Testis (tissue), 2 donors: ENCODE measurements at regions not wholly inside any gene's neighbourhood (a gene's known extent, or its start where the extent isn't known, plus 50 kb on each side); places are given as distances from the start of the nearest gene placed in this dataset.

ENCODE experiments used
- DNase-seq: peaks from one replicate; pipeline ENCODE4 v3.0.0-alpha.2; 2019
- H3K27ac ChIP-seq, 2 donors: fragments of 200-600 bp; sonication (generic); one replicate each; pipeline ENCODE4 v1.5.1; 2019
- H3K27me3 ChIP-seq: fragments of 200-600 bp; sonication (generic); one replicate; pipeline ENCODE4 v1.5.1; 2019
- H3K36me3 ChIP-seq: fragments of 200-600 bp; sonication (generic); one replicate; pipeline ENCODE4 v1.5.1; 2017; ENCODE audit warnings: low read depth; ENCODE audit errors: missing control alignments
- H3K4me1 ChIP-seq: fragments of 200-600 bp; sonication (generic); one replicate; pipeline ENCODE4 v1.5.1; 2019
- H3K4me3 ChIP-seq, 2 donors: fragments of 200-600 bp; sonication (generic); one replicate each; pipeline ENCODE4 v1.5.1; 2017 to 2019
- H3K9me3 ChIP-seq: fragments of 200-600 bp; sonication (generic); one replicate; pipeline ENCODE4 v1.5.1; 2017
- CTCF ChIP-seq, 3 experiments: fragments of 450-650 bp in 2 of 3; fragments of 200-600 bp in 1 of 3; sonication (generic) in 1 of 3; IDR thresholded peaks; one replicate each; pipeline ENCODE4 v1.5.1; 2016 to 2019; ENCODE audit warnings: antibody characterized with exemption in 3 of 3, mild to moderate bottlenecking in 2 of 3, moderate library complexity in 1 of 3
- POLR2A ChIP-seq: fragments of 450-650 bp; IDR thresholded peaks from one replicate; pipeline ENCODE4 v1.6.1; 2017; ENCODE audit warnings: antibody characterized with exemption, mild to moderate bottlenecking, moderate library complexity
- whole genome bisulfite sequencing, 2 donors: methylation state at CpG; one replicate each; pipeline ENCODE4 v1.1.5; 2018; 5-methylcytosine and 5-hydroxymethylcytosine counted together
- intact Hi-C: fragments of 100-400 bp; cut with DNase I; formaldehyde crosslinking; loops from one replicate; pipeline ENCODE4 v1.15.1; 2023; ENCODE audit warnings: low total_unique reads

GRCh38 chr5:4335078-4335477, 739.4 kb downstream of the IRX1 start:
- TF ChIP-seq CTCF (IDR thresholded peaks at IDR 0.05) (no peak), POLR2A (no peak)
- H3K27ac ChIP-seq, result no peak overlapping the region
- no peaks in the 10 kb centered on the region for H3K9me3 ChIP-seq
- intact Hi-C loops, result no loop called here
- 54 to 67% methylated on average over 2 of the region's 2 CpGs for WGBS, 2 donors
- no peak overlapping the region for H3K4me3 ChIP-seq
- DNase-seq, result no peak
- H3K36me3 ChIP-seq, result no peaks in the 10 kb centered on the region
- no peaks in the 10 kb centered on the region for H3K4me1 ChIP-seq
- no peaks in the 10 kb centered on the region for H3K27me3 ChIP-seq

GRCh38 chr5:4337519-4337918, 741.9 kb downstream of the IRX1 start:
- Histone ChIP-seq H3K4me1 (no peaks in the 10 kb centered on the region), H3K9me3 (no peaks in the 10 kb centered on the region), H3K4me3 (no peak overlapping the region), H3K27ac (no peak overlapping the region), H3K27me3 (no peaks in the 10 kb centered on the region), H3K36me3 (no peaks in the 10 kb centered on the region)
- 71 to 84% methylated on average over 3 of the region's 3 CpGs for WGBS, 2 donors
- intact Hi-C loops, result no loop called here
- TF ChIP-seq CTCF (IDR thresholded peaks at IDR 0.05), result no peak
- TF ChIP-seq POLR2A, result no peak
- no peak for DNase-seq

GRCh38 chr5:4339949-4340348, 744.3 kb downstream of the IRX1 start:
- H3K36me3 ChIP-seq, result no peaks in the 10 kb centered on the region
- DNase-seq, result no peak
- H3K4me3 ChIP-seq, result no peak overlapping the region
- intact Hi-C loops, result no loop called here
- H3K27ac ChIP-seq, result no peak overlapping the region
- no peaks in the 10 kb centered on the region for H3K9me3 ChIP-seq
- no peaks in the 10 kb centered on the region for H3K4me1 ChIP-seq
- 75 to 79% methylated on average over 5 to 9 of the region's 9 CpGs for WGBS, 2 donors
- TF ChIP-seq CTCF (IDR thresholded peaks at IDR 0.05) (no peak), POLR2A (no peak)
- H3K27me3 ChIP-seq, result no peaks in the 10 kb centered on the region

GRCh38 chr5:4345850-4346249, 750.2 kb downstream of the IRX1 start:
- H3K9me3 ChIP-seq, result no peaks in the 10 kb centered on the region
- no peaks in the 10 kb centered on the region for H3K27me3 ChIP-seq
- no peak overlapping the region for H3K27ac ChIP-seq
- no peak overlapping the region for H3K4me3 ChIP-seq
- no peaks in the 10 kb centered on the region for H3K36me3 ChIP-seq
- WGBS, 2 donors, result 77 to 79% methylated on average over 1 of the region's 1 CpG
- TF ChIP-seq CTCF (IDR thresholded peaks at IDR 0.05), result no peak
- TF ChIP-seq POLR2A, result no peak
- no peak for DNase-seq
- no peaks in the 10 kb centered on the region for H3K4me1 ChIP-seq
- intact Hi-C loops, result no loop called here

- TF ChIP-seq POLR2A (no peak), CTCF (IDR thresholded peaks at IDR 0.05) (no peak)
- 83 to 96% methylated on average over 3 of the region's 3 CpGs for WGBS, 2 donors
- no peaks in the 10 kb centered on the region for H3K27me3 ChIP-seq
- no peaks in the 10 kb centered on the region for H3K36me3 ChIP-seq
- no peak overlapping the region for H3K27ac ChIP-seq
- intact Hi-C loops, result no loop called here
- H3K9me3 ChIP-seq, result no peaks in the 10 kb centered on the region
- no peaks in the 10 kb centered on the region for H3K4me1 ChIP-seq
- H3K4me3 ChIP-seq, result no peak overlapping the region
- no peak for DNase-seq
Measured at GRCh38 chr5:4348423-4348822, 752.8 kb downstream of the IRX1 start.
